Spleen (tissue), 7 donors: ENCODE measurements at regions not wholly inside any gene's neighbourhood (a gene's known extent, or its start where the extent isn't known, plus 50 kb on each side); places are given as distances from the start of the nearest gene placed in this dataset.

Experiments used
- POLR2A ChIP-seq, 3 donors: fragments of 450-650 bp; IDR thresholded peaks; one replicate each; pipeline ENCODE4 v1.5.1; 2017; ENCODE audit warnings: antibody characterized with exemption in 3 of 3, mild to moderate bottlenecking in 1 of 3
- POLR2AphosphoS5 ChIP-seq, 3 donors: sonication (generic); formaldehyde crosslinking; IDR thresholded peaks; one replicate each; pipeline ENCODE4 v1.5.1; 2017; ENCODE audit warnings: antibody characterized with exemption in 3 of 3
- TF ChIP-seq, protein P1 (sequence below), 11 experiments: fragments of 200-600 bp in 7 of 11; fragments of 450-650 bp in 4 of 11; sonication (generic) in 4 of 11; IDR thresholded peaks in 8 of 11; conservative IDR thresholded peaks in 3 of 11; 1 replicate in 7 of 11; 2 replicates in 4 of 11; pipeline versions ENCODE4 v1.4.0 to v1.8.0; 2016 to 2021; ENCODE audit warnings: antibody characterized with exemption in 11 of 11, inconsistent platforms in 4 of 11, mild to moderate bottlenecking in 1 of 11
- donor health status: DM: no; HTN: no; CAD: no; lungs with moderate emphysema.
- donor health status: DM: no; HTN: no; CAD: no.
- donor health status: DM: no; HTN: no; CAD: no.

DNA sequence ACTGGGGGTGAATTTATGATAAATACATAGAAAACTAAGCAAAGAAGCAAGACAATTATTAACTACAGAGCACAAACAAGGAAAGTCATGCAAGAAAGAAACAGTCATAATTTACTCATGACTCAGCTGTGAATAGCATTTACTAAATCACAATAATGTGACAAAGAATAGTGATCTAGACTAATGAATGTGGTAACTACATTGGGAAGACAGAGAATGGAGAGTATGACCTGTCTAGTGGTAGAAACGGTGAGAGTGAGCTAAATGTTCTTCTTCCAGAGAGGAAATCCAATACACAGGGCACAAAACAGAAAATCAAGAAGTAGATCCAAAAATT lies 153.5 kb upstream of the DST start:
- TF ChIP-seq POLR2A (IDR thresholded peaks at IDR 0.05), result no peak
- TF ChIP-seq, protein P1, sequence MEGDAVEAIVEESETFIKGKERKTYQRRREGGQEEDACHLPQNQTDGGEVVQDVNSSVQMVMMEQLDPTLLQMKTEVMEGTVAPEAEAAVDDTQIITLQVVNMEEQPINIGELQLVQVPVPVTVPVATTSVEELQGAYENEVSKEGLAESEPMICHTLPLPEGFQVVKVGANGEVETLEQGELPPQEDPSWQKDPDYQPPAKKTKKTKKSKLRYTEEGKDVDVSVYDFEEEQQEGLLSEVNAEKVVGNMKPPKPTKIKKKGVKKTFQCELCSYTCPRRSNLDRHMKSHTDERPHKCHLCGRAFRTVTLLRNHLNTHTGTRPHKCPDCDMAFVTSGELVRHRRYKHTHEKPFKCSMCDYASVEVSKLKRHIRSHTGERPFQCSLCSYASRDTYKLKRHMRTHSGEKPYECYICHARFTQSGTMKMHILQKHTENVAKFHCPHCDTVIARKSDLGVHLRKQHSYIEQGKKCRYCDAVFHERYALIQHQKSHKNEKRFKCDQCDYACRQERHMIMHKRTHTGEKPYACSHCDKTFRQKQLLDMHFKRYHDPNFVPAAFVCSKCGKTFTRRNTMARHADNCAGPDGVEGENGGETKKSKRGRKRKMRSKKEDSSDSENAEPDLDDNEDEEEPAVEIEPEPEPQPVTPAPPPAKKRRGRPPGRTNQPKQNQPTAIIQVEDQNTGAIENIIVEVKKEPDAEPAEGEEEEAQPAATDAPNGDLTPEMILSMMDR (IDR thresholded peaks at IDR 0.05 in 8 of 11, conservative IDR thresholded peaks at IDR 0.05 in 3 of 11), result no peak
- TF ChIP-seq POLR2AphosphoS5 (IDR thresholded peaks at IDR 0.05), result no peak
